GM19324 (cell line): ENCODE measurements at regions not wholly inside any gene's neighbourhood (a gene's known extent, or its start where the extent isn't known, plus 50 kb on each side); places are given as distances from the start of the nearest gene placed in this dataset.

Experiments
- ATAC-seq: cut with Tn5 transposase; IDR thresholded peaks from one replicate; pipeline ENCODE4 v1.9.1; 2021; ENCODE audit warnings: mild to moderate bottlenecking, moderate library complexity; ENCODE audit not compliant: unreplicated experiment, low FRiP score

GRCh38 chr16:66081775-66082366 lies 284.6 kb upstream of the CDH5 start:
- no peak for ATAC-seq

DNA sequence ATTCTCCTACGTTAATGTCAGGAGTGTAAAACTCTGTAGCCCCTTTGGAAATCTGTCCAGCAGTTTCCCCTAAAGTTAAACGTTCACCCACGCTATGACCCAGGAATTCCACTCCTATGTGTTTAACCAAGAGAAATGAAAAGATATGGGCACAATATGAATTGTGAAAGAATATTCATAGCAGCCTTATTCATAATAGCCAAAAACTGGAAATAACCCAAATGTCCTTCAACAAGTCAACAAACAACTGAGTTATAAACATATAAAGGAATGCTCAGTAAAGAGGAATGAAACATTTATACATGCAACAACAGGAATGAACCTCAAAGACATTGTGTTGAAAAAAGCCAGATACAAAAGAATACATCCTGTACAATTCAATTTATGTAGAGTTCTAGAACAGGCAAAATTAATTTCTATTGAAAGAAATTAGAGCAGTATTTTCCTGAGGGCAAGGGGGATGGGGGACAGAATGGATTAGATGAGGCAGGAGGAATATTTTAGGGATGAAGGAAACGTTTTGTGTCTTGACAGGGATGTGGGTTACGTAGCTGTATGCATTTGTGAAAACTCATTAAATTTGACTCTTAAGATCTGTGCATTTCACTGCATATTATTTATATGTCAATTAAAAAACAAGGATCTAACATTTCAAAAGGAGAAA lies 286.7 kb upstream of the CDH5 start:
- no peak for ATAC-seq

GRCh38 chr16:66070140-66070917 lies 296.2 kb upstream of the CDH5 start:
- no peak for ATAC-seq

GRCh38 chr16:66069587-66069986 lies 296.9 kb upstream of the CDH5 start:
- ATAC-seq: no peak

DNA sequence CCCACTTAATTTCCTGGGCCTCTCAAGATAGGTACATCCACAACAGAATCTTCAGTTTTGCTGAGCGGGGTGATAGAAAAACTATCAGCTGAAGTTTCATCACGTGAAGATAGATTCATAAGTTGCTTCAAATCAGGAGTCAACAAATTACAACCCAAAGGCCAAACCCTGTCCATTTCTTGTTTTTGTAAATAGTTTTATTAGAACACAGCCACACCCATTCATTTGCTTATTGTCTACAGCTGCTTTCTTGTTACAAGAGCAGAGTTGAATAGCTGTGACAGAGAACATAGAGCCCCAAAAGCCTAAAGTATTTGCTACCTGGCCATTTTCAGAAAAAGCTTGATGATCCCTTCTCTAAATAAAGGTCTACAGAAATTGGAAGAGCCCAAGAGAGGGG lies 300.1 kb upstream of the CDH5 start:
- no peak for ATAC-seq

DNA sequence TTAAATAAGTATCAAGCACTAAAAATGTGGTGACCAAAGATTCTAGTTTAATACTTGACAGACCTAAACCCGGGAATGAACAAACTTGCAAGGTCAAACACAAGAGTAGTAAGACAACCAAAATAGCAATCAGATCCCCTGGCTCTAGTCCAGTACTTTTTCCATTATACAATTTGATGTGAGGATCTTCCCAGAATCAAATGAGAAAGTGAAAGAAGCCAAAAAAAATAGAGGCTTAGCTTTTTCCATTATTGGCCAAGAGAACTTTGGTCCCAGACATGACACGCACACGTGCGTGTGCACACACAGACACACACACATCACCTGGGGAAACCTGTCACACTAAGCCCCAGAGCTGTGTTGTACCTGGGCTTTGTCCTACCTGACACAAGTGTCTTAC lies 300.6 kb upstream of the CDH5 start:
- ATAC-seq: no peak

DNA sequence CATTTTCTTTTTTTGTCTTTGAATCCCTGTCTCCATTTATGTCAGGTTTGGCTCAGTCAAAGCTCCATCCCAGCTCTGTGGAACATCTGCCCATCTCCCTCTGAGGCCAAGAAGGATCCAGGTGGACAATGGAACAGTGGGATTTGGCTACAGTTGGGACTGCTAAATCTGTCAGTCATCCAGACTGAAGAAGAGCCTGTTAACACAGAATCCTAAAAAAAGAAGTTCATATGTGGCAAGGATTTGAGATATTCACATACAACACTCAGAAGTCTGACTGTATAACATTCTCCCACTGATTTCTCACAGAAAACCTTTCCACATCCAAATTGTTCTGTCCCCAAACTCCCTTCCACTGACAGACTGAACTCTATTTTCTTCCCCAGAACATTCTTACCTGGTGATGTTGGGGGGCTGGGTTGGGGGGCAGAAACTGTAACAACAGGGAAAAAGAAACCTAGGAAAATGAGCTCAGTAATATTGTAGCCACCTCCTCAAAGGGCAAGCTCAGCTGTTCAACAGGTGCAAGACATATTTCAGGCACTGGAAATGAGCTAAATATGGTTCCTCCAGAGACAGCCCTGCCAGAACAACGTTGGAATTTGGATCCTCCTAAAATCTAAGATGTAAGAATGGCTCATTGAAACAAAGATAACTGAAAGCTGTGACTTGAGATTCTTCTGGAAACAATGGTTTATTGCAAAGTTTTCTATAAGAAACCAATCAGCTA lies 301.5 kb upstream of the CDH5 start:
- no peak for ATAC-seq

DNA sequence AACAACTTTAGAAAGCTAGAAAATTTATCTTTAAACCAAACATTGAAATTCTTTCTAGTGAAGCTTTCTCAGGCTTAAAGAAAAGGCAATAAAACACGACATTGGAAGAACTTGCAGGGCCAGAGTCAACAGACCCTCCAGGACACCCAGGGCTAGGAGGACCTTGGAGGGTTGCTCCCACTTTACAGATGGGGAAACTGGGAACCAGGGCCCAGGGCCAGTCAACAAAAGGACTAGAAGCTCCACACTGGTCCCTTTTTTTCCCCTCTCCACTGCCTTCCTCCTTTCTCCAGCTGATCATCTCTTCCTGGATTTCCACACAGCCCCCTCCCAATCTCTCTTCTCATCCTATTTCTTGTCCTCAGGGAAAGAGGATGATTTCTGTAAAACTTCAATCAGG lies 307.7 kb upstream of the CDH5 start:
- no peak for ATAC-seq

DNA sequence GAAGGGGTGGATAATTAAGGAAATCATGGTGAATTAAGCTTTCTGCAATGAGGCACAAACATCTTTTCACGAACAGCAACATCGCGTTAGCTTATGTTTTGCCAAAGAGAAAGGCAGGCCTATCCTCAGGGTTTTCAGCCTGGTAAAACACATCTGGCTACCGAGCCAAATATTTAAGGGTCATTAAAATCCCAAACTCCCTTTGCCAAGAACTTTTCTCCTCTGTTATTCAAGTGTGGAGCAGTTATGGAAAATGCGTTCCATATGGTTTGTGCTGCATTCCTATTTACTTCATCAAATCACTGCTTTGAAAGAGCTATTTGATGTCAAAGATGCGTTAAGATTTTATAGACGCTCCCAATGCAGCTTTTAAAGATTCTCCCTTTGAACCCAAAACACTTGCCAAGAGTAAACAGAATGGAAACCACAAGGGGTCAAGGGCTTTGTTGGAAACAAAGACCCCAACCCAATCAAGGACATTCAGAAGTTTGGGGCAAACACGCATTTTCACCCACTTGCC lies 308.3 kb upstream of the CDH5 start:
- no peak for ATAC-seq

DNA sequence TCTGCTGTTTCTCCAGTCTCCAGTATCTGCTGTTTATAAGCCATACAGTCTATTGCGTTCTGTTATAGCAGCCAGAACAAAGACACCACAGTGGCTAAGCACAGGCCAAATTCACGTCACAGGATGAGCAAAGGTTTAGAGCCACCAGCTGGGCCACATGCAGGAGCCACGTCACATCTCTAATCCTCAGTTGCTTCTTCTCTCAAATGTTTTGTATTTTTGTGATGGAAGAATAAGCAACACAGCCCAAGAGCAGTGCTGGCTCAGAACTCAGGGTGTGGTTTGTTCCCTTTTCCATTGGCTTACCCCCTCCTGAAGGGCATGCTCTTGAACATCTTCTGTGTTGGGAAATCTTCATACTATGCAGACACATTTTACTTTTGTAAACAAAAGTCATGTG lies 309.4 kb upstream of the CDH5 start:
- ATAC-seq: no peak

GRCh38 chr16:66054095-66054494 lies 312.4 kb upstream of the CDH5 start:
- no peak for ATAC-seq

DNA sequence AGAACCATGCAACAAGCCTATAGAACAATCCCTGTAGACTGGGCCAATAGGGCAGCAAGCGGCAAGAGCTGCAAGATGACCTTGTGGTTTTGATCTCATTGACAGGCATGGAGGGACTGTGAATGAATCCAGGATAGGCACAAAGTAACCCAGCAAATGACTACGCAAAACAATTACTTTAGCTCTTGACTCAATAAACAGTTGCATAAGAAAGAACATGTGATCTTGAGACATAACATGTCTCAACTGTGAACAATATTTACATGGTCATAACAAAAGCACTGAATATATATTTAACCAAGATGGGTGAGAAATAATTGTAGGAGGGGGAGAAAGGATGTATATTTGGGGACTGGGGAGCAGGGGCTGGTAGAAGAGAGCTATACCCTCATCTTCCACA lies 313.7 kb upstream of the CDH5 start:
- no peak for ATAC-seq

DNA sequence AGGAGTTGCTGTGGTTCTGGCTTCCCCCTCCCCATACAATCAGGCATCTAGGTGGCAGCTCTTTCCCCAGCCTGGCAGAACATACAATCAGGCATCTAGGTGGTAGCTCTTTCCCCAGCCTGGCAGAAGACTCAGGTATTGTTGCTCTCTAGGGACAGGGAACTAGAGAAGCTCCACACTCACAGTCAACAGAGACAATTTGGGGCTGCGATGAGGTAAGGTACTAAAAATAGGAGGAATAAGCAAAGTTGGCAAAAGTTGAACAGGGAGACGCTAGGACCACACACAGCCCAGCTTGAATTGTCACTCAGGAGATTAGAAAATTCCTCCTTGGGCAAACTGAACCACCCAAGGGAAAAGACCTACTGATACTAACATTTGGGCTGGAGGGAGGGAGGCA lies 315.5 kb upstream of the CDH5 start:
- no peak for ATAC-seq

DNA sequence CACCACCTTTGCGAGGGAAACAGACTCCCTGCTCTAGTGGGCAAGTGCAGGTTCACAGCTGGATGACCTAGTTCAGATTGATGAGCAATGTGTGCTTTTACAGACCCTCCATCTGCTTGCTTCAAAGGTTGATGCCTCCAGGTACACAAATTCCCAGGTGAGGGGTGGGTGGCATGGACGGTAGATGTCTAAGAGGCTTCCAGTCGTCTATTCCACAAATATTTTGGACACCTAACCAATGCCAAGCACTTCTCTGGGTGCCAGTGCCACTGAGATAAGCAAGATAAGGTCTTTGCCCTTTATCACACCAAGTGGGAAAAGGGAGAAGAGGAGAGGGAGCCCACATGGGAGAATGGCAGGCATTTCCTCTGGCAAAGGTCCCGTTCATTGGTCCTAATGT lies 316.6 kb upstream of the CDH5 start:
- ATAC-seq: no peak

DNA sequence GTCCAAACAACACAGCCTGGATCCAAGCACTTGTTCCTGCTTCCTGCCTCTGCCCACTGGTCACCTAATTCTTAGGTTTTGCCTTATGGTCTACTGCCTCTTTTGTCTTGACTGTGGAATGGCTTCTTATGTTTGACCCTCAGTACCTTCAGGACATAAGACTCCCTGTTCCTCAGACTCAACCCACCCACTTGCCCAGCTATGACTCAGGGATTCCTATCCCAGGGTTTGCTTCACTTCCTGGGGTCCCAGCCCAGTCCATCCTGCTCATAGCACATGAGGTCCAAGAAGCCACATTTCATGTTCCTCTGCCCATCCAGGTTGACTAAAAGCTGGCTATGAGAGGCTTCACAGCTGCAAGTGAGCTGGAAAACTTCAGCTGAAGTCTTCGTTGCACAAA lies 320.9 kb upstream of the CDH5 start:
- no peak for ATAC-seq

GRCh38 chr16:66044556-66044955 lies 321.9 kb upstream of the CDH5 start:
- ATAC-seq: no peak

GRCh38 chr16:66044089-66044488 lies 322.4 kb upstream of the CDH5 start:
- ATAC-seq: no peak

DNA sequence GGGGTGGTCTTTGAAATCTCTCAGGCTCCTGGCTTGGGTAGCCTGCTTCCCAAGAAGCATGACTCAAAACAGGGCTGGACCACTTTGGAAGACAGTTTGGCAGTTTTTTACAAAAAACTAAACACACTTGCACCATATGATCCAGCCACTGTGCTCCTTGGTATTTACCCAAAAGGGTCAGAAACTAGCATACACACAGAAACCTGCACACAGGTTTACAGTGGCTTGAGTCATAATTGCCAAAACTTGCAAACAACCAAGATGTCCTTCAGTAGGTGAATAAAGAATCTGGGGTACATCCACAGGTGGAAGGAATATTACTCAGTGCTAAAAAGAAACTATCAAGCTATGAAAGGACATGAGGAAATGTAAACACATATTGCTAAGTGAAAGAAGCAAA lies 323.2 kb upstream of the CDH5 start:
- no peak for ATAC-seq

GRCh38 chr16:66042341-66042740 lies 324.1 kb upstream of the CDH5 start:
- ATAC-seq: no peak

DNA sequence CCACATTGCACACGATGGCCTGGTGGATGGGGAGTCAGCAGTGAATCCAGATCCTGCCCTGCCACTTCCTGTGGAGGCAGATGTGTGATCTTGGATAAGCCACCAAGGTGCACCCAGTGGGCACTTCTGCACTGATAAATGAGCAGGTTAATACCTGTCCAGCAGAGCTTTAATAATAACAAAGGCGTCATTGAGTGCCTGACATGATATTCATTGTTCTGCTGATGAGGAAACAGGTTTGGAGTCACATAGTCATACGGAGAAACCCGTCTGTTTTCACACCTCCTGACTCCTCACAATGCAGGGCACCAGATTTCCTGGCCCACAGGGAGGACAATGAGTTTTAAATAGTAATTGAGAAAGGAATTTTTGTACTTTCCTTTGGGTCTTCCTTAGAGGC lies 324.6 kb upstream of the CDH5 start:
- no peak for ATAC-seq

DNA sequence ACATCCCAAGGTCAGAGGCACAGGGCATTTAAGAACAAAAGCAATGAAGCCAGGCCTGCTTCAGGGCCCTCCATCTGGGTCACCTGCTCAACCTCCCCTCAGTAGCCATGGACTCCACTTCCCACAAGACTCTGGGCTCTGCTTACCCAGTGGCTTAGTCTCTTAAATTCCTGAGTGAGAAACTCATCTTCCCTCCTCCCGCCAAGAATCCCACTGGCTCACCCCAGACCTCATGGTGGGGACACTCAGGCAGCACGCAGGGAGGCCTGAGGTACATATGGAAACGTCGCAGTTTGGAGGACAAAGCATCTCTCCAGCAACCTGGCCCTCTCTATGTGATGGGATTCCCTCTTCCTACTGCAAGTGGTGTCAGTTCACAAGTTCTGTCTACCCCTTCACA lies 326.7 kb upstream of the CDH5 start:
- ATAC-seq: no peak
